GM18505 (cell line): ENCODE measurements at regions not wholly inside any gene's neighbourhood (a gene's known extent, or its start where the extent isn't known, plus 50 kb on each side); places are given as distances from the start of the nearest gene placed in this dataset.

Experiments
- ATAC-seq: cut with Tn5 transposase; IDR thresholded peaks from one replicate; pipeline ENCODE4 v1.9.1; 2021; ENCODE audit not compliant: unreplicated experiment
- POLR2A ChIP-seq: IDR thresholded peaks from 4 replicates; pipeline ENCODE4 v1.6.1; 2011; ENCODE audit warnings: borderline replicate concordance; ENCODE audit not compliant: insufficient read depth, insufficient read length; ENCODE audit errors: extremely low read depth

DNA sequence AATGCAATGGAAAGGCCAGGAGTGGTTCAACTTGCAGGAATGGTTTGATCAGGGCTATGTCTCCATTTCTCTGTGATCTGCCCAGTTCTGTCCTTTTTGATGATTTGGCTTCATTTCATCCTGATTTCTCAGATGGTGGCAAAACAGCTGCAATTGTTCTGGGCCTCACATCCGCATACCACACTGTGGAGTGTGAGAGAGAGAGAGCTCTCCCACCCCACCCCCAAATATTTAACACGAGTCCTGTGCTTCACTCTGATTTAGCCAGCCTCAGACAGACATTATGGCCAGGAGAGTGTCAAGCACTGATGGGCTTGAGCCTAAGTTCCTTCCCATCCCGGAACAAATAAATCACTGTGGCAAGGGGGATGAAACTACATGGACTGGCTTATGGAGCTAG, 284.6 kb downstream of the CDC5L start:
- no peak for TF ChIP-seq POLR2A
- ATAC-seq = no peak

DNA sequence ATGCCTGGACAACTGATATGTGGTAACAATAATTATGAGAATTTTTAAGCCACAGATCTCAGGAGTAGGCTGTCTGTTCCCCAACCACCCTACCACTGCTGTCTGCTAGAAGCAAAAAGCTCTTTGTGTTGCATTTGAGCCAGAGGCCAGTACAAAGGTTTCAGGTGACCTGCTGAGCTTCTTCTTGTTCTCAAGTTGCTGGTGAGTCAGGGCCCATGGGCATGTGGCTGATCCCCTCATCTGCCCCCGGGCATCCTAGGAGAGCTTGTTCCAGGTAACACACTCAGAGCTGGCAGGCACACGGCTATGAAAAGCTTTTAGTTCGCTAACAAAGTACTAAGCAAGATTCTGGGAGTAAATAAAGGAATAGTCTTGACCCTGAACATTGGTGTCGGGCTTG, 285.3 kb downstream of the CDC5L start:
- no peak for ATAC-seq
- no peak for TF ChIP-seq POLR2A

DNA sequence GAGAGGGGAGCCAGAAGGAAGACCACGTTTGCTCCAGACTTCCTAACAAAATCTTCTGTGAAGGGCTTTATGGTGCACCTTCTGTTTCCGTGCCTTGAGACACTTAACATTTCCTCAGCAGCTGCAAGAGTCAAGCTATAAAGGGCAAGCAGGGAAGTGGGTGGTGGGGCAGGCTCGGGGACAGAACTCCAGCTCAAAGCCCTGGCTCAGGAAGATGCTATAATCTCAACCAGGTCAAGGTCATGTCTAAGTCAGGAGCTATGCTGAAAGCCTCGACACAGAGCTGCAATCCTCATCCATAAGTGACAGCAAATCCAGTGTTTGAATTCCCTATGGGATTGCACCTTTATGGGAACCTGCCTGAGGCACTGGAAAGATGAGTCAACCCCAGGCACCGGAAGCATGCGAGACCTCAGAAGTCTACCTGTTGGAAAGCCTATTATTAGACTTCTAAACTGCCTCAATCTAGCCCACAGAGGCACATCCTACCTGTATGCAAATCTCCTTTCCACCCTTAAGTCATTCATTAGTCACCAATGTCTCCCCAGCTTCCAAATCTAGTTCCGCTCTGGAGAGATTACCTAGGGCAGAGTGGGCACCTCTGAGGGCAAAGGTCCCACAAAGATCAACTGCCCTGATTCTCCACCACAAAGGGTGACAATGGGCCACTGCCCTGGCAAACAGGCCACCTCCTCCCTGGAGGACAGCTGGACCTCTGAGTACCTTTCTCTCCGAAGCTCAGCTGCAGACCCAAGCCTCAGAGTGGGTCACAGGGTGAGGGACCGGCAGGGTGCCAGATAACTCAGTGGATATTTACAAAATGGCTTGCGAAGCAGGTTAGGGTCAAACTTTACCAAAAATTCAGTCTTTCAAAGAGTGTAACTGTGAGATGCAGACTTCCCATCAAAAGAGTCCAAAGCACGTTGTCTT, 287.0 kb downstream of the CDC5L start:
- no peak for ATAC-seq
- TF ChIP-seq POLR2A = no peak

DNA sequence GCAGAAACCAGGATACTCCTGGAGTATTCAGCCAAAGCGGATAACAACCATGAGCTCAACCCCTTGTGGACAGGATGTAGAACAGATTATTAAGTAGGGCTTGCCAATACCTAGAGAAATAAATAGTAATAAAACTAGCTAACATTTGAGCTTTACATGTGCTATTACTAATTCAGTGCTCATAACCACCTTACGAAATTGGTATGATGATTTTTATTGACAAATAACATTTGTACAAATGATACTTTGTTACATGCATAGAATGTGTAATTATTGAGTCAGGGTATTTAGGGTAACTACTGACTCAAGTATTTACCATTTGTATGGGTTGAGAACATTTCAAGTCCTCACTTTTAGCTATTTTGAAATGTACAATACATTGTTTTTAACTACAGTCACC, 287.9 kb downstream of the CDC5L start:
- no peak for ATAC-seq
- no peak for TF ChIP-seq POLR2A

DNA sequence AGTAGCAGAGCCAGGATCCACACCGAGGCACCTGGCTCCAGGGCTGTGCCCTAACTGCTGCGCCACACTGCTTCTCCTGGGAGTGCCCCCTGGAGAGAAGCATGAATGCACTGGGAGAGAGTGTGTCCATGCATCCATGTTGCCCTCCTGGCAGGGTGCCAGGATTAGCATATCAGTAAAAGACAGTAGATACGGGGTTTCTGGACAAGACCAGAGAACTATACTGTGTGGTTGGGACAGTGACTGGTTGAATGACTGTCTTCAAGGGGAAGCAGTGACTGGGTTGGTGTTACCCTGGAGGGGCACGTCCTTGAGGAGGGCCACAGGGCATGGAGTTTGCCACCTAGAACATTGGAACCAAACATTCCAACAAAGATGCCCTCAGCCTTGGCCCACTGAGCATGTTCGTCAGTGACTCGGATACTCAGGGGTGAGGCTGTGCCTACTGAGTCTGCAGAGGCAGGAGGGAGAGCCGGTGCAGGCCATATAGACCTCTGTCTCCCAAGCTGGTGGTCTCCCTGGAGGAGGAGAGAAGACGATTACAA, 288.8 kb downstream of the CDC5L start:
- no peak for ATAC-seq
- no peak for TF ChIP-seq POLR2A

DNA sequence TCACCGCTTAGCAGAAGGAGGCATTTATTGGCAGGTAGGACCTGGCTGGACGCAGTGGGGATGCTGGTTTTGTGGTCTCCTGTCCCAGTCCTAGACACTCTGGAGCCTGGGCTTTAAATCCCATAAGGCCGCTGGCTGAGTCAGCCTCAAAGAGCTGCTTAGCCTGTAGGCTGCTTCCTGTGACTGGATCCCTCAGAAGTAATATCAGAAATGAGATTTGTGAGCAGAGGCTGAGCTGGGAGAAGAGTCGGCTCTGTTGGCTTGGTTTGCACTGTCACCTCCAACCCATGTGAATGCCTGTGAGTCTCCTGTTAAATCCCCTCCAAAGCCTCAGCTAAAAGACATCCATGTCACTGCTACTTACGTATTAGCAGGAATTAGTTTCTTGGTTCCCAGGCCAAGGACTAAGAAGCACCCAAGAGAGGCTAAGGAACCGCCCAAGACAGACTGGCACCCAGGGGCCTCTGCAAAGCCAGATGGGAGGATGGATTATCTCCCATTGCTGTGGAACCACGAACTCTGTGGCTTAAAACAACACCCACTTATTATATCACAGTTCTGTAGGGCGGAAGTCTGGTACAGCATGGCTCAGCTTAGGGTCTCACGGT, 289.4 kb downstream of the CDC5L start:
- TF ChIP-seq POLR2A = no peak
- no peak for ATAC-seq

DNA sequence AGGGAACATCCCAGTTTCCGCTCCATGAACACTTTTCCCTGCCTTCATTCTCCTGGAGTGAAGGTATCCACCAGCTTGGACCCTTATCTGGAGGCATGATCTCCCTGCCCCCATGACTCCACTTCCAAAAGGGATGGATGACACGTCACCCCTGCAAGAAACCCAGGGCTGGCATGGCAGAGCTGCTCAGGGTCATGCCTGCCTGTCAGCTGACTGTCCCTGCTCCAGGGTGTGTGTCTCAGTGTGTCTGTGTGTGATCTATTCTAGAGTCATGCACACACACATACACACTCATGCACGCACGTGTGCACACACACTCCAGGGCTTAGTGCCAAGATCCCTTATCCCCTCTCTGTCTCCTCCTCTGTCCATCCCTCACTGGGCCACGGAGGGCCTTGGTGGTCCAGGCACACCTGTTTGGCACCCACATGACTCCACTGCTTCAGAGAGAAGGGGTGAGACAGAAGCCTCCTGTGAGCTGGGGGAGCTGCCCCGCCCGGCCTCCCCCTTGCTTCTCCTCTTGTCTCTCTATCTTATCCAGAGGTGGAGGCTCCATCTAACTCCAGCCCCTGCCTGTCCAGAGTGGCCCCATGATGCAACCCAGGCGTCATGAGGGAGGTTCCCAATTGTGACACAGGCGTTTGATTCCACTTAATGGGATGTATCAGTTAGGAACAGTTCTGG, 290.9 kb downstream of the CDC5L start:
- ATAC-seq = no peak

DNA sequence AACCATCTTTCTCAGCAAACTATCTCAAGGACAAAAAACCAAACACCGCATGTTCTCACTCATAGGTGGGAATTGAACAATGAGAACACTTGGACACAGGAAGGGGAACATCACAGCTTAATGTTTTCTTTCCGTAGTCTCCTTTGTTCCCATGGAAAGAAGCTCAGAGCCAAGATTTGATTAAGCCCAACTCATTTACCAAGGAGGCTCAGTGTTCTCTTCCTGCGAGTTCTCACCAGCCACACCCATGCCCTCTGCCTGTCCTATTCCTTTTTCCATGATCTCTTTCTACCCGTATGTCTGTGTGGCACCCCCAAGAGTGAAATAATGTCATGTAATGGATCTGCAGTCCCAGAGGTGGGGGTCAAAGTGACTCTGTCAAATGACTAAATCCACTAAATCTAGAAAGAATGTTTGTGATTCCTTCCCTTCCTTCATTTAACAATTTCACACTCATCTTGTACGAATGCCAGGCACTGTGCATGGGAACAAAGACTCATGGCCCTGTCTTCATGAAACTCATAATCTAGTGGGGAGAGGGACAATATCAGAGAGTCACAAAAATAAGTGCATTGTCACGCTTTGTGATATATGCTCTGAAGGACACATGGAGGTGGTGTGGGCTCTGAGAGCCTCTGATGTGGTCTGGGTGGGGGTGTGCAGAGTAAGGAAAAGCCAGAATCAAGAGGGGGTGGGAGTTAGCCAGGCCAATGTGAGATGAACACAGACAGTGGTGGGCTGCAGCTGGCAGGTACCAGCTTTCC, 292.1 kb downstream of the CDC5L start:
- TF ChIP-seq POLR2A = no peak
- ATAC-seq = no peak

More for the DNA sequence above, 290.9 kb downstream of the CDC5L start:
- no peak for TF ChIP-seq POLR2A

DNA sequence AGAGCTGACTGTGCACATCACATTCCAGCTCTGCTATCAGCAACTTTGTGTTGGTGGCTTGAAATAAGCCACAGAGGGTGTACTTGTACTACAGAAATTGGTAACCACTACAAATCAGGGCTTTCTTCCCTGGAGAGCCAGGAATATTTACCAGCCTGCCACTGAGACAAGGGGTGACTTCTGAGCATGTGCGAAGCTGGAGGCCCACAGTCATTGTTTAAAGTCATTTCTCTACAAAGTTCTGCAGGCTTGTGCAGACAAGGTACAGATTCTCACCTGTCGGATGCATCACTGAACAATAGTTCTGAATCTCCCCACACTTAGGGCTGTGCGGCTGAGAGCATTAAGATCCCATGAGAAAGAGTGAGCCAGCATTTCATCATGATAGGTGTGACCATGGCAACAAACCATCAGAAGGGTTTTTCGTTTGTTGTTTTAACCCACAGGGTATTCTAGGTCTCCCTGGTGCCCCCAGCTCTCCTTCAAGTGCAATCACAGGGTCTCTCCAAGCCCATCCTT, 292.8 kb downstream of the CDC5L start:
- ATAC-seq = no peak
- no peak for TF ChIP-seq POLR2A

DNA sequence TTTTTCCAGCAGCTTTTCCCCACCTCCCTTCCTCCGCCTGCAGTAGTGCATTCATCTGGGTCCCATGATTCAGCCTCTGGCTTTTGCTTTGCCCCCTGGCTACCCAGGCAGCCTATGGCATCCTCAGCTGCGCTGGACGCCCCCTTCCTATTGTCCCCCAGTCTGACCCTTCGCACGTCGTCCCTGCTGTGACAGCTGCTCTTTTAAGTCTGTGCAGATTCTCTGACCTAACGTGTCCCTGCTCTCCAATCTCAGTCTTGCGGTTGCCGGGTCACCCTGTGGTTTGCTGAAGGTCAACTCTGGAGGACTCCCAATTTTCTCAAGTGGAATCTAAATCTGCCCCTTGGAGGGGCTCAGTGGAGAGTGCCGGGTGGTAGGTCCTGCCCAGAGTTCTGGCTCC, 294.3 kb downstream of the CDC5L start:
- TF ChIP-seq POLR2A = no peak
- ATAC-seq = no peak

DNA sequence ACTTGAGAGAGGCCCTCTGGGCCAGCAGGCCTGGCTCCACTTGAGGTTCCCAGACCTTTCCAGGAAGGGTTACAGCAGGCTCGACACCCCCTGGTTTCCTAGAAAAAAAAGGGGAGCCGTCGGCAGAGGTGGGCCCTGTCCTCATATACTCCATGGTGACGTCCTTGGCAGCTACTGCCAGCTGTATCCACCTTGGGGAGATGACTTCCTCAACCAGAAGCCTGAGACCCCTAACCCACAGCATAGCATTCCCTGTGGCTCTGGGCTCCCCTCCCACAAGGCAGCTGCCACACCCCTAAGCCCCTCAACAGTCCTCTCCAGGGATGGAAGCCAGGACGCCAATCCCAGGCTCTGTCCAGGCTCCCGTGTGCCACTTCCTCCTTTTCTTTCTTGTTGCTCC, 294.8 kb downstream of the CDC5L start:
- no peak for ATAC-seq
- TF ChIP-seq POLR2A = no peak

DNA sequence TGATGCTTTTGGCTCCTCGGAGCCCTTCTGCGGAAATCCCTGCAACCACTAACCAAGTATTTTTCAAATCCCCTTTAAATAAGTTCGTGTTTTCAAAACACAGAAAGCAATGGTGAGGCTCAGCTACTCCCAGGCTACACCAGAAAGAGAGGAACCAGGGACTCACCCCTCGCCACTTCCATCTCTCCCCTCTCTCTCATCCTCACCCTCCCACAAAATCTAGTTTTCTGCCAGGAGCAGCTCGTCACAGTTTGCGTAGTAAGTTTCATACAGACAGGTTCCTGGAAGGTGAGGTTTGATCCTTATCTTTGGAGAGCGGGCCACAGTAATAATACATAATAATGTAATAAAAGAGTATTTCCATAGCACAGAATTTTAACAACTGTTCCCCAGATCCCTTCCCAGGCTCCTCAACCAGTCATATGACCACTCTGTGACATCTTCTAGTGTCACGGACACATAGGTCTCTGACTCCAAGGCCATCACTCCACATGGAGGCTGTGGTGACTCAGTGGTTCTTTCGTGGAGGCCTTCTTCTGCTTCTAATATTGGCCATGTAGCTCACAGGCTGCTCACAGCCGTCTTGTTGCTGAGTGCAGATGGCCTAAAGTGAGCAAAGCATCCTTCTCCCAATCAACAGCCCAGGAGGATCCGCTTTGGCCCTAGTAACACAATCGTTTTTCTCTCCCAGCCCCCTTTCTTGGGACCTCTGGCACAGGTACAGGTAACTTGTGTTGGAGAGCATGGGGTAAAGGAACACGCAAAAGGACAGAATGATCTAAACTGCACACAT, 295.7 kb downstream of the CDC5L start:
- ATAC-seq = no peak
- TF ChIP-seq POLR2A = no peak
